Adrenal gland (tissue), 5 donors: ENCODE measurements at regions not wholly inside any gene's neighbourhood (a gene's known extent, or its start where the extent isn't known, plus 50 kb on each side); places are given as distances from the start of the nearest gene placed in this dataset.

Source experiments
- CTCF ChIP-seq, 6 experiments: fragments of 450-650 bp in 4 of 6; fragments of 200-600 bp in 2 of 6; sonication (generic) in 1 of 6; IDR thresholded peaks; 1 replicate in 5 of 6; 2 replicates in 1 of 6; pipeline versions ENCODE4 v1.5.1 to v1.8.0; 2016 to 2021; ENCODE audit warnings: antibody characterized with exemption in 6 of 6, mild to moderate bottlenecking in 2 of 6, moderate library complexity in 1 of 6
- POLR2A ChIP-seq, 2 donors: fragments of 450-650 bp; IDR thresholded peaks; one replicate each; pipeline ENCODE4 v1.6.1; 2017; ENCODE audit warnings: antibody characterized with exemption in 2 of 2, mild to moderate bottlenecking in 2 of 2, moderate library complexity in 1 of 2
- donor health status: DM: no; HTN: no; CAD: no.

GRCh38 chr2:217331523-217332416 is 471.9 kb upstream of the TNP1 start:
- TF ChIP-seq CTCF (IDR thresholded peaks at IDR 0.05) (no peak), POLR2A (IDR thresholded peaks at IDR 0.05) (no peak)
